HCT116 (cell line): ENCODE measurements at regions not wholly inside any gene's neighbourhood (a gene's known extent, or its start where the extent isn't known, plus 50 kb on each side); places are given as distances from the start of the nearest gene placed in this dataset.

Experiments
- EGR1 ChIP-seq: IDR thresholded peaks from 2 replicates; pipeline ENCODE4 v1.6.1; 2012; ENCODE audit warnings: low read depth
- ELF1 ChIP-seq: IDR thresholded peaks from 2 replicates; pipeline ENCODE4 v1.6.1; 2012; ENCODE audit warnings: low read depth, borderline replicate concordance
- EZH2 ChIP-seq: fragments of 200-600 bp; sonication (generic); IDR thresholded peaks from 2 replicates; pipeline ENCODE4 v1.6.1; 2017; ENCODE audit warnings: antibody characterized with exemption, mixed run types
- EZH2phosphoT487 ChIP-seq: fragments of 200-600 bp; IDR thresholded peaks from 2 replicates; pipeline ENCODE4 v1.6.1; 2018; ENCODE audit warnings: antibody characterized with exemption, borderline replicate concordance
- FOSL1 ChIP-seq: IDR thresholded peaks from 2 replicates; pipeline ENCODE4 v1.6.1; 2012; ENCODE audit warnings: low read depth
- POLR2A ChIP-seq: IDR thresholded peaks from 2 replicates; pipeline ENCODE4 v1.7.0; 2011; ENCODE audit warnings: borderline replicate concordance; ENCODE audit not compliant: insufficient read depth, insufficient read length; ENCODE audit errors: extremely low read depth
- RAD21 ChIP-seq: IDR thresholded peaks from 2 replicates; pipeline ENCODE4 v1.6.1; 2012; ENCODE audit warnings: low read depth, mild to moderate bottlenecking
- SIN3A ChIP-seq: IDR thresholded peaks from 2 replicates; pipeline ENCODE4 v1.6.1; 2012; ENCODE audit warnings: low read depth
- SP1 ChIP-seq: IDR thresholded peaks from 2 replicates; pipeline ENCODE4 v1.6.1; 2012; ENCODE audit warnings: low read depth
- SRF ChIP-seq: IDR thresholded peaks from 2 replicates; pipeline ENCODE4 v1.6.1; 2012; ENCODE audit warnings: low read depth
- YY1 ChIP-seq: IDR thresholded peaks from 2 replicates; pipeline ENCODE4 v1.6.1; 2011; ENCODE audit warnings: low read length, low read depth, moderate library complexity, mild to moderate bottlenecking; ENCODE audit not compliant: insufficient replicate concordance; ENCODE audit errors: extremely low read depth
- TF ChIP-seq, protein P1 (sequence below): IDR thresholded peaks from 2 replicates; pipeline ENCODE4 v1.6.1; 2012; ENCODE audit warnings: low read depth
- TF ChIP-seq, protein P2 (sequence below), 3 experiments: fragments of 200-600 bp in 1 of 3; sonication (generic) in 1 of 3; IDR thresholded peaks in 2 of 3; conservative IDR thresholded peaks in 1 of 3; 2 replicates each; pipeline ENCODE4 v1.5.1; 2012 to 2017; ENCODE audit warnings: low read depth in 2 of 3, low read length in 2 of 3, antibody characterized with exemption in 1 of 3, borderline replicate concordance in 1 of 3, control low read depth in 1 of 3, mild to moderate bottlenecking in 1 of 3, mixed read lengths in 1 of 3, mixed run types in 1 of 3, moderate library complexity in 1 of 3; ENCODE audit not compliant: insufficient read depth in 1 of 3
- TF ChIP-seq, protein P3 (sequence below): IDR thresholded peaks from 2 replicates; pipeline ENCODE4 v1.6.1; 2011; ENCODE audit warnings: mild to moderate bottlenecking, low read length, moderate library complexity; ENCODE audit not compliant: insufficient replicate concordance; ENCODE audit errors: extremely low read depth

- TF ChIP-seq RAD21 (no peak), EZH2 (no peak), EZH2phosphoT487 (no peak), SIN3A (no peak), ELF1 (no peak), EGR1 (no peak), POLR2A (no peak), FOSL1 (no peak), SRF (no peak), YY1 (no peak), SP1 (no peak)
- TF ChIP-seq, protein P1, sequence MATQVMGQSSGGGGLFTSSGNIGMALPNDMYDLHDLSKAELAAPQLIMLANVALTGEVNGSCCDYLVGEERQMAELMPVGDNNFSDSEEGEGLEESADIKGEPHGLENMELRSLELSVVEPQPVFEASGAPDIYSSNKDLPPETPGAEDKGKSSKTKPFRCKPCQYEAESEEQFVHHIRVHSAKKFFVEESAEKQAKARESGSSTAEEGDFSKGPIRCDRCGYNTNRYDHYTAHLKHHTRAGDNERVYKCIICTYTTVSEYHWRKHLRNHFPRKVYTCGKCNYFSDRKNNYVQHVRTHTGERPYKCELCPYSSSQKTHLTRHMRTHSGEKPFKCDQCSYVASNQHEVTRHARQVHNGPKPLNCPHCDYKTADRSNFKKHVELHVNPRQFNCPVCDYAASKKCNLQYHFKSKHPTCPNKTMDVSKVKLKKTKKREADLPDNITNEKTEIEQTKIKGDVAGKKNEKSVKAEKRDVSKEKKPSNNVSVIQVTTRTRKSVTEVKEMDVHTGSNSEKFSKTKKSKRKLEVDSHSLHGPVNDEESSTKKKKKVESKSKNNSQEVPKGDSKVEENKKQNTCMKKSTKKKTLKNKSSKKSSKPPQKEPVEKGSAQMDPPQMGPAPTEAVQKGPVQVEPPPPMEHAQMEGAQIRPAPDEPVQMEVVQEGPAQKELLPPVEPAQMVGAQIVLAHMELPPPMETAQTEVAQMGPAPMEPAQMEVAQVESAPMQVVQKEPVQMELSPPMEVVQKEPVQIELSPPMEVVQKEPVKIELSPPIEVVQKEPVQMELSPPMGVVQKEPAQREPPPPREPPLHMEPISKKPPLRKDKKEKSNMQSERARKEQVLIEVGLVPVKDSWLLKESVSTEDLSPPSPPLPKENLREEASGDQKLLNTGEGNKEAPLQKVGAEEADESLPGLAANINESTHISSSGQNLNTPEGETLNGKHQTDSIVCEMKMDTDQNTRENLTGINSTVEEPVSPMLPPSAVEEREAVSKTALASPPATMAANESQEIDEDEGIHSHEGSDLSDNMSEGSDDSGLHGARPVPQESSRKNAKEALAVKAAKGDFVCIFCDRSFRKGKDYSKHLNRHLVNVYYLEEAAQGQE: no peak
- TF ChIP-seq, protein P2, sequence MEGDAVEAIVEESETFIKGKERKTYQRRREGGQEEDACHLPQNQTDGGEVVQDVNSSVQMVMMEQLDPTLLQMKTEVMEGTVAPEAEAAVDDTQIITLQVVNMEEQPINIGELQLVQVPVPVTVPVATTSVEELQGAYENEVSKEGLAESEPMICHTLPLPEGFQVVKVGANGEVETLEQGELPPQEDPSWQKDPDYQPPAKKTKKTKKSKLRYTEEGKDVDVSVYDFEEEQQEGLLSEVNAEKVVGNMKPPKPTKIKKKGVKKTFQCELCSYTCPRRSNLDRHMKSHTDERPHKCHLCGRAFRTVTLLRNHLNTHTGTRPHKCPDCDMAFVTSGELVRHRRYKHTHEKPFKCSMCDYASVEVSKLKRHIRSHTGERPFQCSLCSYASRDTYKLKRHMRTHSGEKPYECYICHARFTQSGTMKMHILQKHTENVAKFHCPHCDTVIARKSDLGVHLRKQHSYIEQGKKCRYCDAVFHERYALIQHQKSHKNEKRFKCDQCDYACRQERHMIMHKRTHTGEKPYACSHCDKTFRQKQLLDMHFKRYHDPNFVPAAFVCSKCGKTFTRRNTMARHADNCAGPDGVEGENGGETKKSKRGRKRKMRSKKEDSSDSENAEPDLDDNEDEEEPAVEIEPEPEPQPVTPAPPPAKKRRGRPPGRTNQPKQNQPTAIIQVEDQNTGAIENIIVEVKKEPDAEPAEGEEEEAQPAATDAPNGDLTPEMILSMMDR (IDR thresholded peaks at IDR 0.05 in 2 of 3, conservative IDR thresholded peaks at IDR 0.05 in 1 of 3; ENCODE audit: borderline replicate concordance in 1 of 3, insufficient read depth in 1 of 3, low read depth in 2 of 3, low read length in 2 of 3): no peak
- TF ChIP-seq, protein P3, sequence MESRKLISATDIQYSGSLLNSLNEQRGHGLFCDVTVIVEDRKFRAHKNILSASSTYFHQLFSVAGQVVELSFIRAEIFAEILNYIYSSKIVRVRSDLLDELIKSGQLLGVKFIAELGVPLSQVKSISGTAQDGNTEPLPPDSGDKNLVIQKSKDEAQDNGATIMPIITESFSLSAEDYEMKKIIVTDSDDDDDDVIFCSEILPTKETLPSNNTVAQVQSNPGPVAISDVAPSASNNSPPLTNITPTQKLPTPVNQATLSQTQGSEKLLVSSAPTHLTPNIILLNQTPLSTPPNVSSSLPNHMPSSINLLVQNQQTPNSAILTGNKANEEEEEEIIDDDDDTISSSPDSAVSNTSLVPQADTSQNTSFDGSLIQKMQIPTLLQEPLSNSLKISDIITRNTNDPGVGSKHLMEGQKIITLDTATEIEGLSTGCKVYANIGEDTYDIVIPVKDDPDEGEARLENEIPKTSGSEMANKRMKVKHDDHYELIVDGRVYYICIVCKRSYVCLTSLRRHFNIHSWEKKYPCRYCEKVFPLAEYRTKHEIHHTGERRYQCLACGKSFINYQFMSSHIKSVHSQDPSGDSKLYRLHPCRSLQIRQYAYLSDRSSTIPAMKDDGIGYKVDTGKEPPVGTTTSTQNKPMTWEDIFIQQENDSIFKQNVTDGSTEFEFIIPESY: no peak
These were observed 194.5 kb downstream of the PLK2 start for GRCh38 chr5:58265246-58265930.
